ENCODE measurements at regions not wholly inside any gene's neighbourhood (a gene's known extent, or its start where the extent isn't known, plus 50 kb on each side); places are given as distances from the start of the nearest gene placed in this dataset.
"Not testable (repeated sequence)": the region's sequence is repeated elsewhere in the genome, so short reads cannot be mapped to it uniquely, and the experiment has no call there.

DNA sequence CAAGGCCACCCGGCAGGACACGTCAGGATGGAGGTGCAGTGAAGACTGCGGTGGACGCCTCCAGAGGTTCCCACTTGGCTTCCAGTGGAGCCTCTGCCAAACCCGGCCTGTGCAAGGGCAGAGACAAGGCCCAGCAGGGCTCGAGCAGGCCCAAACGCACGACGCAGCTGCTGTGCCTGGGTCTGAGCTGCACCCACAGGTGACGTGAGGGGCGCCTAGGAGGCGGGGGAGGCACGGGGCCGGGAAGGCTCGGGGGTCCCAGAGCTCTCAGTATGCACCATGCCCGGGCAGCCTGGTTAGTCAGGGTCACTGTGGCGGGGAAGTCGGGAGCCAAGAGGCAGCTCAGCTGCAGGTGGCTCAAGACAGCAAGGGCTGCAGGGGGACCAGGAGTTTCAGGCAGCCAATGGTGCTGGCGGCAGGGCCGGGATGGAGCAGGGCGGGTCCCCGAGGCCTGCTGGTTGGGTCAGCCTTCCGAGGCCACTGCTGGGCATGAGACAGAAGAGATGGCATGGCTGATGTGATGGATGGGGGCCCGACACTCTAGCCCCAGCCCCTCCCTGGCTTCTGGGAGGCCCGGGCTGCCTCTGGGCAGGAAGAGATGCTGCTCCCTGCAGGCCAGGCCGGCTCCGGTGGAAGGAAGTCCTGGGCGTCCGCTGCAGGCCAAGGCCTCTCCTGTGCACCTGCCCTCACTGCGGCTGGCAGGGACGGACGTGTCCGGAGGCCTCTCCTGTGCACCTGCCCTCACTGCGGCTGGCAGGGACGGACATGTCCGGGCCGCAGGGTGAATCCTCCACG, 72.2 kb upstream of the CFAP46 start:
- intact Hi-C loops (cut with DNase I; ENCODE audit: low total_unique reads) = no loop called here
- no peak overlapping the region for H3K4me3 ChIP-seq (ENCODE audit: low read depth, poor library complexity, severe bottlenecking)
- TF ChIP-seq POLR2A (IDR thresholded peaks at IDR 0.05) (no peak), CTCF (IDR thresholded peaks at IDR 0.05) (no peak)
- no peak for DNase-seq (ENCODE audit: low spot score in 2 of 2)
- 80 to 84% methylated on average over 35 to 36 of the region's 38 CpGs for WGBS, 2 donors

DNA sequence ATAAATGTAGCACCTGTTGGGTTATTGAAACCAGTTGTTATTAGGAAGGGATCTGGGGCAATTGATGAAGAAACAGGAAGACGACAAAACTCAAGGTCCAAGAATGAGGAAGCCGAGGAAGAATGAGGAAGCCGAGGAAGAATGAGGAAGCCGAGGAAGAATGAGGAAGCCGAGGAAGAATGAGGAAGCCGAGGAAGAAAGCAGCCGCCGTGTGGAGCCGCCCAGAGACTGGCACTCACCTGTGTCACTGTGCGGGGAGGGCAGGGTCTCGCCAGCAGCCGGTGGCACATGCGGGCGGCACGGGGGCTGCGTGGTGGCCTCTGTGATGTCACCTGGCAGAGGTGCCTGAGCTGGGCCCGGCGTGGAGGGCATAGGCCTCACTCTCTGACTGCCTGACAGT, 71.1 kb upstream of the CFAP46 start:
- WGBS, 2 donors = 73% methylated on average over 18 of the region's 18 CpGs
- DNase-seq (ENCODE audit: low spot score in 2 of 2) = no peak
- H3K4me3 ChIP-seq (ENCODE audit: low read depth, poor library complexity, severe bottlenecking) = no peak overlapping the region
- no peak for TF ChIP-seq CTCF (IDR thresholded peaks at IDR 0.05)
- no peak for TF ChIP-seq POLR2A (IDR thresholded peaks at IDR 0.05)
- intact Hi-C loops (cut with DNase I; ENCODE audit: low total_unique reads) = no loop called here

GRCh38 chr10:133012573-133013359, 70.4 kb upstream of the CFAP46 start:
- 90% methylated on average over 58 of the region's 58 CpGs for WGBS, 2 donors
- intact Hi-C loops (cut with DNase I; ENCODE audit: low total_unique reads) = no loop called here
- DNase-seq (ENCODE audit: low spot score in 2 of 2) = peak in 1 of 2 donors; percentile 33
- no peak for TF ChIP-seq CTCF (IDR thresholded peaks at IDR 0.05)
- no peak for TF ChIP-seq POLR2A (IDR thresholded peaks at IDR 0.05)
- no peak overlapping the region for H3K4me3 ChIP-seq (ENCODE audit: low read depth, poor library complexity, severe bottlenecking)

DNA sequence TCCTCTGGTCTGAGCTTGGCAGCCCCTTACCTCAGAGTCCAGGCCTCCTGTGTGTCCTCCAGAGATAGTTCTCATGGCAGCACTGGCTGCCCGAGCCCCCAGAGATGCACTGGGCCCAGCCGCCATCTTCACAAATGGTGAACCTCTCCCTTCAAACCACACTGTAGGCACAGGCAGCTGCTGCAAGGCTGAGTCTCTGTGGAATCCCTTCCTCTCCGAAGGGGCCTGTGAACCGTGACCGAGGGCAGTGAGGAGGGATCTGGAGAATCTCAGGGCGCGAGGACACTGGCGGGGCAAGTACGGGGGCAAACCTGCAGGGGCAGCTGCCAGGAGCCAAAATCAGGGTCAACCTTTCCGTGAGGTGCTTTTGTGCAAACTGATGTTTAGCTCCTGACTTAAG, 69.5 kb upstream of the CFAP46 start:
- no peak for DNase-seq (ENCODE audit: low spot score in 2 of 2)
- WGBS, 2 donors = 81 to 91% methylated on average over 6 to 10 of the region's 10 CpGs
- TF ChIP-seq POLR2A (IDR thresholded peaks at IDR 0.05) = no peak
- TF ChIP-seq CTCF (IDR thresholded peaks at IDR 0.05) = no peak
- H3K4me3 ChIP-seq (ENCODE audit: low read depth, poor library complexity, severe bottlenecking) = no peak overlapping the region
- intact Hi-C loops (cut with DNase I; ENCODE audit: low total_unique reads) = no loop called here

GRCh38 chr10:133011393-133011792, 69.0 kb upstream of the CFAP46 start:
- DNase-seq (ENCODE audit: low spot score in 2 of 2); H3K4me3 ChIP-seq (ENCODE audit: low read depth, poor library complexity, severe bottlenecking); intact Hi-C loops (cut with DNase I; ENCODE audit: low total_unique reads): not testable (repeated sequence)
- 81 to 83% methylated on average over 9 of the region's 9 CpGs for WGBS, 2 donors

GRCh38 chr10:133010843-133011179, 68.4 kb upstream of the CFAP46 start:
- intact Hi-C loops (cut with DNase I; ENCODE audit: low total_unique reads); DNase-seq (ENCODE audit: low spot score in 2 of 2); H3K4me3 ChIP-seq (ENCODE audit: low read depth, poor library complexity, severe bottlenecking): not testable (repeated sequence)
- 85 to 90% methylated on average over 6 of the region's 6 CpGs for WGBS, 2 donors
